Caco-2 (cell line): ENCODE measurements at regions not wholly inside any gene's neighbourhood (a gene's known extent, or its start where the extent isn't known, plus 50 kb on each side); places are given as distances from the start of the nearest gene placed in this dataset.

Experiments used
- BruUV-seq: library from RNA; stranded (reverse); fragments of 400-500 nt; replicated peaks from 2 replicates; lab custom pipeline; 2021; lab: Mats Ljungman, UMichigan
- CTCF ChIA-PET: fragments of 300-600 bp; sonication (Branson Sonifier 250); formaldehyde crosslinking; loops from one replicate; lab custom pipeline; 2022; ENCODE audit warnings: antibody characterized with exemption; lab: Charles Lee
- POLR2A ChIA-PET: fragments of 300-600 bp; sonication (Branson Sonifier 250); formaldehyde crosslinking; loops from one replicate; lab custom pipeline; 2022; ENCODE audit warnings: antibody characterized with exemption; lab: Charles Lee
- DNase-seq, 2 experiments: peaks; one replicate each; pipeline versions ENCODE4 v3.0.0 to v3.0.0-alpha.2; 2020 to 2022
- H3K27me3 ChIP-seq: replicated peaks from 2 replicates; pipeline ENCODE4 v1.6.0; 2011; ENCODE audit warnings: low read length; ENCODE audit not compliant: control insufficient read depth, insufficient read depth
- H3K36me3 ChIP-seq: 2 replicates; pipeline ENCODE4 v1.5.1; 2011; ENCODE audit warnings: low read length; ENCODE audit not compliant: control insufficient read depth, insufficient read depth
- H3K4me1 ChIP-seq: fragments of 250-450 bp; sonication (Bioruptor Pico); 2 replicates; pipeline ENCODE4 v1.5.1; 2020; ENCODE audit warnings: mild to moderate bottlenecking
- H3K4me3 ChIP-seq: 2 replicates; pipeline ENCODE4 v1.5.1; 2011; ENCODE audit warnings: low read depth, mild to moderate bottlenecking, control low read depth, low read length
- H3K9me3 ChIP-seq: fragments of 250-450 bp; sonication (Bioruptor Pico); 2 replicates; pipeline ENCODE4 v1.5.1; 2020; ENCODE audit warnings: mild to moderate bottlenecking, moderate library complexity
- H3K27ac Mint-ChIP-seq: one replicate; pipeline ENCODE4 v1.8.0; 2022; ENCODE audit warnings: mixed read lengths; ENCODE audit not compliant: unreplicated experiment
- H3K27me3 Mint-ChIP-seq: one replicate; pipeline ENCODE4 v1.8.0; 2022; ENCODE audit warnings: mixed read lengths; ENCODE audit not compliant: insufficient read depth, unreplicated experiment
- H3K36me3 Mint-ChIP-seq: one replicate; pipeline ENCODE4 v1.8.0; 2022; ENCODE audit warnings: mild to moderate bottlenecking, mixed read lengths; ENCODE audit not compliant: insufficient read depth, unreplicated experiment
- H3K4me1 Mint-ChIP-seq: one replicate; pipeline ENCODE4 v1.8.0; 2022; ENCODE audit warnings: low read depth, mixed read lengths; ENCODE audit not compliant: unreplicated experiment
- H3K4me3 Mint-ChIP-seq: one replicate; pipeline ENCODE4 v1.8.0; 2022; ENCODE audit warnings: mild to moderate bottlenecking, moderate library complexity, mixed read lengths; ENCODE audit not compliant: unreplicated experiment
- H3K9me3 Mint-ChIP-seq: one replicate; pipeline ENCODE4 v1.8.0; 2022; ENCODE audit warnings: mixed read lengths; ENCODE audit not compliant: unreplicated experiment
- CTCF ChIP-seq, 2 experiments: fragments of 200-600 bp in 1 of 2; IDR thresholded peaks; 1 replicate in 1 of 2; 2 replicates in 1 of 2; pipeline versions ENCODE4 v1.5.1 to v1.8.0; 2011 to 2022; ENCODE audit warnings: antibody characterized with exemption in 1 of 2, control low read depth in 1 of 2, inconsistent platforms in 1 of 2, low read depth in 1 of 2, low read length in 1 of 2, mild to moderate bottlenecking in 1 of 2, moderate library complexity in 1 of 2; ENCODE audit not compliant: insufficient read depth in 1 of 2, severe bottlenecking in 1 of 2, unreplicated experiment in 1 of 2
- intact Hi-C: fragments of 100-400 bp; cut with micrococcal nuclease; formaldehyde crosslinking; loops from one replicate; pipeline ENCODE4 v1.10.0; 2022; ENCODE audit not compliant: unreplicated experiment

- Mint-ChIP-seq H3K4me1 (no peaks in the 10 kb centered on the region), H3K36me3 (no peaks in the 10 kb centered on the region), H3K27ac (no peak overlapping the region), H3K4me3 (no peak overlapping the region), H3K9me3 (no peaks in the 10 kb centered on the region), H3K27me3 (peaks cover 7% of the 10 kb centered on the region)
- intact Hi-C loops, result no loop called here
- Histone ChIP-seq H3K36me3 (no peaks in the 10 kb centered on the region), H3K4me3 (no peak overlapping the region), H3K9me3 (no peaks in the 10 kb centered on the region), H3K4me1 (no peaks in the 10 kb centered on the region), H3K27me3 (no peaks in the 10 kb centered on the region)
- TF ChIP-seq CTCF (IDR thresholded peaks at IDR 0.05; ENCODE audit: insufficient read depth in 1 of 2, low read depth in 1 of 2, low read length in 1 of 2, severe bottlenecking in 1 of 2, unreplicated experiment in 1 of 2), result no peak
- no TSS peak for BruUV-seq
- DNase-seq, result no peak
- ChIA-PET CTCF (no interaction called here), POLR2A (no interaction called here)
Observed at GRCh38 chr5:3186156-3186555, 409.5 kb upstream of the IRX1 start.

GRCh38 chr5:3185488-3185887, 410.1 kb upstream of the IRX1 start:
- CTCF ChIA-PET, result no interaction called here
- intact Hi-C loops, result no loop called here
- no peak for DNase-seq
- H3K4me3 ChIP-seq, result no peak overlapping the region
- no peaks in the 10 kb centered on the region for H3K9me3 ChIP-seq
- no TSS peak for BruUV-seq
- H3K27me3 ChIP-seq, result no peaks in the 10 kb centered on the region
- Mint-ChIP-seq H3K27ac (no peak overlapping the region), H3K36me3 (no peaks in the 10 kb centered on the region), H3K9me3 (no peaks in the 10 kb centered on the region), H3K4me3 (no peak overlapping the region), H3K4me1 (no peaks in the 10 kb centered on the region), H3K27me3 (peaks cover 7% of the 10 kb centered on the region)
- no peaks in the 10 kb centered on the region for H3K36me3 ChIP-seq
- no peaks in the 10 kb centered on the region for H3K4me1 ChIP-seq
- POLR2A ChIA-PET, result no interaction called here
- TF ChIP-seq CTCF (IDR thresholded peaks at IDR 0.05; ENCODE audit: insufficient read depth in 1 of 2, low read depth in 1 of 2, low read length in 1 of 2, severe bottlenecking in 1 of 2, unreplicated experiment in 1 of 2), result no peak

- CTCF ChIA-PET, result interaction anchor here (0.6 kb wide), 1 partner anchor 128 kb away, joined by 4 read pairs; no protein-coding TSS in a partner anchor
- intact Hi-C loops, result no loop called here
- Histone ChIP-seq H3K36me3 (no peaks in the 10 kb centered on the region), H3K9me3 (no peaks in the 10 kb centered on the region), H3K27me3 (no peaks in the 10 kb centered on the region), H3K4me3 (no peak overlapping the region), H3K4me1 (no peaks in the 10 kb centered on the region)
- H3K9me3 Mint-ChIP-seq, result no peaks in the 10 kb centered on the region
- no peak for TF ChIP-seq CTCF (IDR thresholded peaks at IDR 0.05; ENCODE audit: insufficient read depth in 1 of 2, low read depth in 1 of 2, low read length in 1 of 2, severe bottlenecking in 1 of 2, unreplicated experiment in 1 of 2)
- H3K4me3 Mint-ChIP-seq, result no peak overlapping the region
- H3K36me3 Mint-ChIP-seq, result no peaks in the 10 kb centered on the region
- peaks cover 7% of the 10 kb centered on the region for H3K27me3 Mint-ChIP-seq
- no peaks in the 10 kb centered on the region for H3K4me1 Mint-ChIP-seq
- POLR2A ChIA-PET, result no interaction called here
- no peak overlapping the region for H3K27ac Mint-ChIP-seq
- no peak for DNase-seq
- BruUV-seq, result no TSS peak
Observed at GRCh38 chr5:3182133-3182876, 413.3 kb upstream of the IRX1 start.
